Hematopoietic multipotent progenitor cell (in vitro differentiated cells): ENCODE measurements at regions not wholly inside any gene's neighbourhood (a gene's known extent, or its start where the extent isn't known, plus 50 kb on each side); places are given as distances from the start of the nearest gene placed in this dataset.
"Not testable (repeated sequence)": the region's sequence is repeated elsewhere in the genome, so short reads cannot be mapped to it uniquely, and the experiment has no call there.

Experiments
- DNase-seq, 3 donors: peaks; one replicate each; pipeline ENCODE4 v3.0.0-alpha.2; 2011 to 2015; ENCODE audit warnings: low read depth in 2 of 3, low spot score in 2 of 3

DNA sequence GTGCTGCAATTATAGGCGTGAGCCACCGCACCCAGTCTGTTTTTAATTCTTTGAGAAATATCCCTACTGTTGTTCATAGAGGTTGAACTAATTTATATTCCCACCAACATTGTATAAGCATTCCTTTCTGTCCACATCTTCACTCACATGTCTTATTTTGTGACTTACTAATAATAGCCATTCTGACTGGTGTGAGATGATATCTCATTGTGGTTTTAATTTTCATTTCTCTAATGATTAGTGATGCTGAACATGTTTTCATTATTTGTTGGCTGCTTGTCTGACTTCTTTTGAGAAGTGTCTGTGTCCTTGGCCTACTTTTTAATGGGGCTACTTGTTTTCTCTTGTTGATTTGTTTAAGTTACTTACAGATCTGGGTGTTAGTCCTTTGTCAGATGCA, 310.9 kb upstream of the MAOA start:
- no peak for DNase-seq

DNA sequence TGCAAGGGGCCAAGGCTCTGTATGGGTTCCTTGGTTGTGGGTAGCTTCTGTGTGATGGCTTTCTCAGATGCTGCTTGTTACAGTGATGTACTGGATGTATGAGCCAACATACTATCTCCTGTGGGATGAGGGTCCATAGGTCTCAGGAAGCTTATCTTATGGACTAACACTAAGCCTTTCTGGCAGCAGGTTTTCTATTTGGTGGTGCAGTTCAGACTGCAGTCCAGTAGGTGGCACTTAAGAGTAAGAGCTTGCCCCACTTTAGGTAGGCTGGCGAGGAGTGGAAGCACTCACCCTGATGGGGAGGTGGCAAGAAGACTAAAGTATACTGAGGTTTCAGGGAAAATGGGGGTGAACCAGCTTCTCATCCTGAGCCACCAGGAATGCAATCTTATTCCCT, 306.7 kb upstream of the MAOA start:
- DNase-seq, result peak in 2 of 3 donors; percentile 9 to 35

DNA sequence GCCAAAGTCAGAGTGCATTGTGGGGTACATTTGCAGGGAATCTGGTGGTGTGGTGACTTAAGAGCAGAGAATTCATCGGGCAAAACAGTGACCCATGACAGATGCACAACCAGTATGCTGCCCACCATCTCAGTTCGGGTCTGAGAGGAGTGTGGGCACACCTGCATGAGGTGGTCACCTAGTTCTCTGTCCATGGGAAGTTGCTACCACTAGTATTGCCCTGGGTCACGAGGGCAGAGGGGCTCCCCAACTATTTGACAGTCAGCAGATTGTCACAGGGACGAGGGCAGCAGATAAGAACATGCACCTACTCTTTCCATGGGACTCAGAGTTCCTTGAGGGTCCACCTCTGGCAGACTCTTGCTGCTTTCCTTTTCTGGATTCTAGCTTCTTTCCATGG, 305.2 kb upstream of the MAOA start:
- DNase-seq, result no peak

DNA sequence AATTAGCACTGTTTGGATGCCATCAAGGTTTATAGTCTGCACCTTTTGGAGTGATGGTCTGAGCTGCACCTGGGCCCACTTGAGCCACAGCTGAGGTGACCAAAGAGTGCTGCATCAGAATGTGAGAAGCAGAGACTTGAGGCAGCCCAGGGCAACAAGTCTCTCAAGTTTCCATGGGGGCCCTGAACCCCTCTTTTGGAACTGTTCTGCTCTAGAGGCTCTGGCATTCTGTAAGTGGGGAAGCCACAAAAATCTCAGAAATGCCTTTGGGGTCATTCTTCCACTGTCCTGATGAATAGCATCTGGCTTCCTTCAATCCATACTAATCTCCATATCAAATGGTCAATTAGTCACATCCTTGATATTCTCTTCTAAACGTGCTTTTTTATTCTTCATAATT, 298.4 kb upstream of the MAOA start:
- DNase-seq, result no peak

DNA sequence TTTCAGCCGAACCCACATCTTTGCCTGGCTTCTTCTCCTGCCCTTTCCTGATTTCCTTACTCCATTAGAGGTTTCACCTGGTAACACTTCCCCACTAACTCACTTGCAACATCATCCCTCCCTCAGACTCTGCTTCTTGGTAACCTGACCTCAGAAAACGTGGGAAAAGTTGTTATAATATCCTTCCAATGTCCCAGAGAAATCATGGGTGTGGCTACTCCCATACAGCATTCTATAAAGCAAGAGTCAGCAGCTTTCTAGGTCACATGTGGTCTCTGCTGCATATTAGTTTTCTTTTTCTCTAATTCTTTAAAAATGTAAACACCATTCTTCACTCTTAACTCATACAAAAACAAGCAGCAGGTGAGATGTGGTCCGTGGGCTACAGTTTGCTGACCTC, 283.1 kb upstream of the MAOA start:
- DNase-seq, result no peak

DNA sequence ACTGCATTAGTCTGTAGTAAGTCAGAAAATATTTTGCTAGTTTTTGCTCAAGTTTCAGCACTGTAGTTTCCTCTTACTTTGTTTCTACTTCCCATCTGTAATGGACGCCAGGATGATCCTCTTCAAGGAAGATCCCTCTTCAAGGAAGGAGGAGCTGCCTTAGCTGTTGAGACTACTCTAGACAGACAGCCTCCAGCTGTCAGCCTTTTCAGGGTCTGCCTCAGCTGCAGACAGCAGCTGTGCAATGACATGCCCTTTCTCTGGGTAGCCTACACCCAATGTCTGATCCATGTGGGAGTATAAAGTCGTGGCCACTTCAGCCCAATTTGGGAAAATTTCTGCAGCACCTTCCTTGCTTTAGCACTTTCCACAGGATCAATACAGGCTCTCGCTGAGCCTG, 281.0 kb upstream of the MAOA start:
- no peak for DNase-seq

DNA sequence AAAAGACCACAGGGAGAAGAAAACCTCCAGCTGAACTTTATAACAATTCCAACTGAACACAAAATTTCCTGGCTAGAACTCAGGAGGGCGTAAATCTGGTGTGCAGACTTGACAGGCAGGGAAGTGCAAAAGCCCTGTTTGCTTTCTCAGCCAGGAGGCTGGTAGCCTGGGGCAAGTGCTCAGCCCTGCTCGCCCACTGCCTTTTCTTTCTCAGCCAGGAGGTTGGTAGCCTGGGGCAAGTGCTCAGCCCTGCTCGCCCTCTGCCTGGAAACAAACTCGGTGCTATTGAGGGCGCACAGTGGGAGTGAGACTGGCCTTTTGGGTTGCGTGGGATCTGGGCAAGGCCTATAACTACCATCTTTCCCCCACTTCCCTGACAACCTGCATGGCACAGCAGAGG, 275.4 kb upstream of the MAOA start:
- DNase-seq, result no peak

DNA sequence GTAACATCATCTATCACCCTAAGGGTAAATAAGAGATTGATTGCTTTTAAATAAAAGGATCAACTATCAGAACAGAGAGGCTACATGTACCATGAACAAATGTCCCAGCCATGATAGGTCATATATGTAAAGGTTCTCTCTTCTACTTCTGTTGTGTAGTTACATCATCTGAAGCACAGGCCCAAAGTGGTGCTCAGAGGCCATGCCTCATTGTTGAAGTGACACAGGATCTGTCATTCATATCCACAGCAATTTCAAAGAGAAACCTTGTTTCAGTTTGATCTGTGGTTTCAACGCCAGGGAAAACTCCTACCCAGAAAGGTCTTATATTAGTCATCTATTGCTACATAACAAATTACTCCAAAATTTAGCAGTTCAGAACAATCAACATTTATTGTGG, 269.2 kb upstream of the MAOA start:
- no peak for DNase-seq

DNA sequence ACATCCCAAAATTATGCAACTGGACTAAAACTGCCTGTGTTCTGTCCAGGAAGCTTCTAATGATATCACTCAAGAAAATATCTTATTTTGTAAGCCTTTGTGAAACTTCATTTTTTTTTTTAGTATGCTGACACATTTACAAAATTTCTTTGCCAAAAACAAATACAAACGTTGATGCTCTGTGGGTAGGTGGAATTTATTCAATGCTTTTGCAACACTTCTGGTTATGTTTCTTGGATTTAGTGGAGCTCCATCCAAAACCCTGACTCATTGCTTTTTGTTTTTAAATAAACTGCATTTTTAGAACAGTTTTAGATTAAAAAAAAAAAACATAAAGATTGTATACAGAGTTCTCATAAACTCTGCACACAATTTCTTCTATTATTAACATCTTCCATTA, 250.9 kb upstream of the MAOA start:
- no peak for DNase-seq

DNA sequence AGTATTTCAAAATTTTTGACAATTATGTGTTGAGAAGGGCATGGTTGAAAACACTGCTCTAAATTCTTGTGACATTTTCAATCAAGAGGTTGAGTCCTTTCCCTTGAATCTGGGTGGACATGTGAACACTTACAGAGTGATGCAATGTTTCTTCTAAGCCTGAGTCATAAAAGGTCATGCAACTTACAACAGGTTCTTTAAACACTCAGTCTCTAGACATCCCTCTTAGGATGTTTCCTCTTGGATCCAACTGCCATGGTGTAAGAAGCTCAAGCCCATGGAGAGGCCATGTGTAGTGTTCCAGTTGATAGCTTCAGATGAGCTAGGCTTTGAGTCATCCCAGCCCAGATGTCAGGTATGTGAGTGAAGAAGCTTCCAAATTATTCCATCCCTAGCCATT, 232.2 kb upstream of the MAOA start:
- DNase-seq, result no peak

DNA sequence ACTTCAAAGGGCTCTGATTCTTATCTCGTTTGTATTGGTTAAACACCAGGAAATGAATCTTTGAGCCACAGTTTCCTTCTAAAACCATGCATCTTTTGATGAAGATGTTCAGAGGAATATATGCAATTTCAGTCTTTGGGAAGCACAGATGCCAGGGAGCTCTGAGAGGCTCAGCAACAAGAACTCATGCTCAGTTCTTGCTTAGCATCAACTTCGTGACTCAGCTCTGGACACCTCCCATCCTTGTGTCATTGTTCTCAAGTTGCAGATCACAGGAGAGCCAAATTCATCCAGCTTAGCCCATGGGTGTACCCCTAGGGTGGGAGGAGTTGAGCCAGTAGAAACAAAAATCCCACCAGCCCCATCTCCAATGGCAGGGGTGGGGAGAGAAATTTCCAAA, 219.6 kb upstream of the MAOA start:
- DNase-seq, result no peak

DNA sequence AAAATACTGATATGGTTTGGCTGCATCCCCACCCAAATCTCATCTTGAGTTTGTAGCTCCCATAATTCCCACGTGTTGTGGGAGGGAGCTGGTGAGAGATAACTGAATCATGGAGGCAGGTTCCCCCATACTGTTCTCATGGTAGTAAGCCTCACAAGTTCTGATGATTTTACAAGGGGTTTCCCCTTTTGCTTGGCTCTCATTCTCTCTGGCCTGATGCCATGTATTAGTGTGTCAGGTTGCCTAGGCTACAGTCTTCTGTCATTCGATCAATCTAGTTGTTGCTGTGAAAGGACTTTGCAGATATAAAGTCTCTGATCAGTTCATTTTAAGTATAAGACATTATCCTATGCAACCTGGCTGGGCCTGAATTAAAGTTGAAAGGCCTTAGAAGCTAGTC, 209.3 kb upstream of the MAOA start:
- DNase-seq, result no peak

DNA sequence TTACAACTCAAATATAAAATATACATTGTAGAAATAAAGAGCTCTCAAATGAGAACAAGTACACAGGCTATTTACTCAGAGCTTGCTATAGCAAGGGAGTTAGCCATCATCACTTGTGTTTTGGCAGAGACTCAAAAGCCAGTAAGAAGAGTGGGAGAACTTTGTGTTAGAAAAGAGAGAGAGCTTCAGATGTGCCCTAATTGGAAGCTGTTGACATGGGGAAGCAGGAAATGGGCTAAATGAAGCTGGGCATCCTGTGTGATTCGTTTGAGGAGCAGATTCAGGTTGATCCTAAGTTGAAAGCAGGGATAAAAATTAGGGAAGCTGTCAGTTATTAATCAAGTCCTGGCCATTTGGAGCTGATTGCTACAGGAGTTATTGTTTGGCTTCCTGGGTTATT, 207.4 kb upstream of the MAOA start:
- no peak for DNase-seq

DNA sequence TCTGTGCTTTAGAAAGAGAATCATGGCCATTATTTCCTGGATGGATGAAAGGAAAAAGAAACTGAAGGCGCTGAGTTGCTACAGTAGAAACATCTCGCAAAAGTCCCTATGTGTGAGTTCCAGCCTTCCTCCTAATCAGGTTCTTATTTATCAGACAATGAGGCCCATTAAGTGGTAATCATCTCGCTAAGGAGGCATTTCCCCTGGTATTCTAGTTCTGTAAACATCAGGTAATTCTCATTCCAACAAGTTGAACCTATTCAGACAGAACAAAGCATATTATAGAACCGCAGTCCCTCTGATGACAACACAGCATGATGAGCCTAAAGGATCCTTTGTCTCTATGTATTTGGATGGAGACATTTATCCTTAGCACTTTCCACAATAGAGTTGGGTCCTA, 205.7 kb upstream of the MAOA start:
- no peak for DNase-seq

DNA sequence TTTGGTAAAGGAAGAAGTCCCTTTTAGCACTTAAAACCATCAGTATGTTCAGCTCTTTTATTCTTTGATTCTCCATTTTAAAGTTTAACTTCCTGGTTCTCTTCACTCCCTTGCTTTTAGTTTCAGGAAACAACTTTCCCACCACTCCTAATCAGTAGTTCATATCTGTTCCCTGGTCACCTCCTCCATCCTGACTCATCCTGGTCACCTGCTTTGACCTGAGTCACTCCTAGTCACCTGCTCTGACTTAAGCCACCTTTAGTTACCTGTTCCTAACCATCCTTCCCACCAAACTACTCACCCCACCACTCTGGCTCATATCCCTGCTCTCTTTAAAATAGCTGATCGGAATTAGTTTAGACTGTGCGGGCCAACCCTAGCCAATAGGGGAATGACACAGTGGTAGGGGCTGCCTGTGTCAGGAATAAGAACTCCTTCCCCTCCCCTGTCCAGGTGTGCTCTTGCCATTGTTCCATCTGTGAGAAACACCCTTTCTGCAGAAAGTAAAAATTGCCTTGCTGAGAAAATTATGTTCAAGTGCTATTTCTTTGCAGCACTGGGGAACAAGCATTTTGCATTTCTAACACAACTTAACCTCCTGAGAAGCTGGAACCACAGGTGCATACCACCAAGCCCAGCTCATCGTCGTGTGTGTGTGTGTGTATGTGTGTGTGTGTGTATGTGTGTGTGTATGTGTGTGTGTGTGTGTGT, 204.0 kb upstream of the MAOA start:
- not testable (repeated sequence) for DNase-seq

DNA sequence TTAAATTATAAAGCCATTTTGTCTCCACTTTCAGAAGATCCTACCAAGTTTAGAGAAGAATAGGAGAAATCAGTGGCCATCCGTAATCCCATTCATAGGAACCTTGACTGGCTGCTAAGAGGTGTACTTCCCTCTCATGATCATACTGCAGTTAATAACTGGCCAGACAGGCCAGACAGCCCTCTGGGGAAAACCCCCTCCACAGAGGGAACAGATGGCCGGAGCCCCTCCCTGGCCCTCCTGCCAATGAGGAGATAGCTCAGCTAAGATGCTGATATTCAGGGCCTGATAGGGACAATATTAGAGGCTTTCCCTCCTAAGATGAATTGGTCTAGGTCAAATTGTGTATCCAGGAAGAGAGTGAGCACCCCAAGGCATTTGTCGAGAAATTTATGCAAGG, 200.0 kb upstream of the MAOA start:
- no peak for DNase-seq

DNA sequence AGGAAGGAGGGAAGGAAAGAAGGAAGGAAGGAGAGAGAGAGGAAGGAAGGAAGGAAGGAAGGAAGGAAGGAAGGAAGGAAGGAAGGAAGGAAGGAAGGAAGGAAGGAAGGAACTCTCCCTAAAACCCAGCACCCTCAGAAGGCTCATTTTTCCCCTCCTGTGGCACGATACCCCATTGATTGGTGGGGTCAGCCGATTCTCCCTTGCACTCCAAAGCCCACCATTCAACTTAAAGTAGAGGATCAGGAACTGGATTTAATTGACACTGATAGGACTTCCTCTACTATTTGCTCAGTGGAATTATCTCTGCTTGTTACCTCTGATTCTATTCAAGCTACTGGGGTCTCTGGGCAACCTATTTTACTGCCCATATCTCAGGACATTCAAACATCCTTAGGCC, 199.2 kb upstream of the MAOA start:
- DNase-seq, result no peak

DNA sequence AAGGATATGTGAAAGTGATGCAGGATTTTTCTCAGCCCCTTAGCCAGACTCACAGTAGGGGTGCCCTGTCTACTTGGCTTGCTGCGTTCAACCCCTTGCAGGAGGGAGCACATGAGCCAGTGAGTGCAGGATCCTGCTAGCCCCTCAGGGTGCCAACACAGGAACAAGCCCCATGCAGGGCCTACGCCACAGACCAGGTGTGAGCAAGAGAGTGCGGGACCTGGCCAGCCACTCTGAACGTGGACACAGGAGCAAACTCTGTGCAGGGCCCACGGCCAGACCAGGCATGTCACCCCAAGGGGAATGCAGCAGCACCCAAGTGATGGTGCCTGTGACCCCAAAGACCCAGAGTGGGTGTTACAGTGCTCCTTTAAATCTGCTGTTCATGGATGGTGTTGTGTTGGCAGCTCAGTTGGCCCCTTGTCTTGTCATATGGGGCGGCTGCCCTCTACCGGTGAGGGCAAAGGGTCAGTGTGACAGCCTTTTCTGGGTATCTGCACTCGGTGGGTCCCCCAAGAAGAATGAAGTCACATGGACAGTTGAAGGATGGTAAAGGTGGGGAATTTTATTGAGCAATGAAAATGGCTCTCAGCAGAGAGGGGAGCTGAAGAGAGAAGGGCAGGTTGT, 188.4 kb upstream of the MAOA start:
- DNase-seq, result no peak

DNA sequence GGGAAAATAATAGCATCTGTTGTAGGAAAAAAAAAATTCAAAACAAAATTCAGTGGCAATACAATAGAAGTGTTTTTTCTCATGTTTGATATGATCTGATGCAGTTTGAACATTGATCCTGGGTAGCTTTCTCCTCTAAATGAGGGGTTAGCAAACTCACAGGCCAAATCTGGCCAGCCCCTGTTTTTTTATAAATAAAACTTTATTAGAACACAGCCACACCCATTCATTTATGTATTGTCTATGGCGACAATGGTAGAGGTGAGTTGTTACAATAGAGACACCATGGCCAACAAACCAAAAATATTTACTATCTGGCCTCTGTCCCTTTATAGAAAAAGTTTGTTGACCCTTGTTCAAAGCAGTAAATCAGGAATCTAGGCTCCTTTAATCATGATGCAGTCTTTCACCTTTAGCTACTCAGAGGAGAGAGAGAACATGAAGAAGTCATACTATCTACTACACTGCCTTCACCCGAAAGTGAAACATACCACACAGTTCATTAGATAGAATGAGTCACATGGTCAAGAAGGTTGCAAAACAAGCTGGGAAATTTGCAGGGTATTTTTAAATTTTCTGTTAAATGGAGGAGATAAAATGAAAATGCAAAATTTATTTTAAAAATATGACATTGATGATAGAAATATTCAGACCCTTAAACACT, 186.6 kb upstream of the MAOA start:
- no peak for DNase-seq

DNA sequence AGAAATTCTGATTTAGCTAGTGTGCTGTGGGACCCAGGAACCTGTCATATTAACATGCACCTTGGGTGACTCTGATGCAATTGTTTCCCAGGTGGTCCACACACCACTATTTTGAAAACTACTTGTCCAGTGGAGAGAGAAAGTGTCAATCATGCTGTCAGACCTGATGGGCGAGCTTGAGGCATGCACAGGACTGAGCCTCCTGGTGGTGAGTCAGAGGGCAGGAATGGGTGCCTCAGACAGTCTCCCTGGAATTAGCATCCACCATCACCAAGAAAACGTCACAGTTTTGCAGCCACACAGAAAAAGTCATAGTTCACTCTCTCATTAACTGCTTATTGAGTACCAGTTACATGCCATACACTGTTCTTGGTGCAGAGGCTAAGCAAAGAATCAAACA, 181.8 kb upstream of the MAOA start:
- no peak for DNase-seq

DNA sequence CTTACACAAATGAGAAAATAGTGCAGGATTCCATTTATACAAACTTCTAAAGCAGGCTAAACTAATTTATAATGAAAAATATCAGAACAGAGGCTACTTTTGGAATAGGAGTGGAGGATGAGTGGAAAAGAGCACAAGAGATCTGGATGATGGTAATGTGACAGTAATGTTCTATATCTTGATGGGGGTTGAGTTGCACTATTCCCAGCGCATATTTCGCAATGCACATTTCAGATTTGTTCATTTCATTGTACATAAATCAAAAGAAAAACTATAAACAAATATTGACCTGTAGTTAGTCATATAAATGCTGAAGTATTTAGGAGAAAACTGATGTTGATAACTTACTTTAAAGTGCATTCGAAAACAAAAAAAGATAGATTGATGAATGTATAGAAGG, 177.0 kb upstream of the MAOA start:
- DNase-seq, result no peak

DNA sequence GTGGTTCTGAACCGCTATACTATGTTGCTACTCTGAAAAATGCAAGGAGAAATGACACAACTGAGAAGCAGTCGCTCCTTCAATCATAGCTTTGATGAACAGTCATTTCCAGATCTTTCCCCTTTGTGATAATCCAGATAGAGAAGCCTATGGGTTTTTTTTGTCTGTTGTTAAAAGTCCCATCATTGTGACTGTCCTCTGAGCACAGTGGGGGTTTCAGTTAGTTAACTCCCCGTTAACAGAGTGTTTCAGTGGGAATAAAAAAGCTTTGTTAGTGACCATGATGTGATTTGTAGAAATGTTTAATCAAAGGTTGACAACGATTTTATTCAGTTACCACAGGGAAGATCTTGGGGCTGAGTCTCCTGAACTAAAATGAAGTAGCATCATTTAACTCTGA, 176.2 kb upstream of the MAOA start:
- no peak for DNase-seq
